HG03060 (cell line): ENCODE measurements at regions not wholly inside any gene's neighbourhood (a gene's known extent, or its start where the extent isn't known, plus 50 kb on each side); places are given as distances from the start of the nearest gene placed in this dataset.

ENCODE experiments used
- ATAC-seq: cut with Tn5 transposase; IDR thresholded peaks from one replicate; pipeline ENCODE4 v1.9.1; 2021; ENCODE audit warnings: low read depth, moderate number of reproducible peaks; ENCODE audit not compliant: unreplicated experiment

- ATAC-seq: no peak
Measured at GRCh38 chr1:82759035-82759434, 958.3 kb downstream of the ADGRL2 start.

- no peak for ATAC-seq
Measured at GRCh38 chr1:82755671-82756070, 954.9 kb downstream of the ADGRL2 start.

- no peak for ATAC-seq
Measured at GRCh38 chr1:82755191-82755590, 954.5 kb downstream of the ADGRL2 start.

GRCh38 chr1:82752046-82752445 is 951.3 kb downstream of the ADGRL2 start:
- no peak for ATAC-seq

GRCh38 chr1:82733645-82734044 is 932.9 kb downstream of the ADGRL2 start:
- ATAC-seq: no peak

GRCh38 chr1:82731216-82731615 is 930.5 kb downstream of the ADGRL2 start:
- ATAC-seq: no peak

- no peak for ATAC-seq
Measured at GRCh38 chr1:82728206-82728605, 927.5 kb downstream of the ADGRL2 start.

GRCh38 chr1:82724246-82724645 is 923.5 kb downstream of the ADGRL2 start:
- no peak for ATAC-seq

GRCh38 chr1:82722608-82723007 is 921.9 kb downstream of the ADGRL2 start:
- no peak for ATAC-seq

GRCh38 chr1:82721702-82722101 is 921.0 kb downstream of the ADGRL2 start:
- ATAC-seq: no peak

GRCh38 chr1:82718719-82719419 is 918.1 kb downstream of the ADGRL2 start:
- ATAC-seq: no peak

GRCh38 chr1:82710091-82710490 is 909.4 kb downstream of the ADGRL2 start:
- ATAC-seq: no peak

- ATAC-seq: no peak
Measured at GRCh38 chr1:82707681-82708080, 906.9 kb downstream of the ADGRL2 start.

- ATAC-seq: no peak
Measured at GRCh38 chr1:82706741-82707140, 906.0 kb downstream of the ADGRL2 start.

GRCh38 chr1:82704966-82705365 is 904.2 kb downstream of the ADGRL2 start:
- ATAC-seq: no peak

GRCh38 chr1:82704393-82704792 is 903.7 kb downstream of the ADGRL2 start:
- ATAC-seq: no peak

GRCh38 chr1:82703951-82704350 is 903.2 kb downstream of the ADGRL2 start:
- ATAC-seq: no peak

GRCh38 chr1:82700476-82700875 is 899.7 kb downstream of the ADGRL2 start:
- no peak for ATAC-seq

GRCh38 chr1:82697965-82698364 is 897.2 kb downstream of the ADGRL2 start:
- no peak for ATAC-seq

- ATAC-seq: no peak
Measured at GRCh38 chr1:82695443-82695842, 894.7 kb downstream of the ADGRL2 start.

GRCh38 chr1:82690411-82690810 is 889.7 kb downstream of the ADGRL2 start:
- ATAC-seq: no peak

GRCh38 chr1:82689217-82689616 is 888.5 kb downstream of the ADGRL2 start:
- ATAC-seq: no peak

- ATAC-seq: no peak
Measured at GRCh38 chr1:82686774-82687173, 886.0 kb downstream of the ADGRL2 start.
